ENCODE measurements at regions not wholly inside any gene's neighbourhood (a gene's known extent, or its start where the extent isn't known, plus 50 kb on each side); places are given as distances from the start of the nearest gene placed in this dataset.

GRCh38 chr5:15031180-15031579, 159.6 kb upstream of the ANKH start:
- ATAC-seq (ENCODE audit: low FRiP score in 2 of 2), result no peak

GRCh38 chr5:15027764-15028163, 156.2 kb upstream of the ANKH start:
- H3K4me3 ChIP-seq, result no peak overlapping the region
- H3K27ac ChIP-seq, result no peak overlapping the region
- no peaks in the 10 kb centered on the region for H3K9me3 ChIP-seq
- ATAC-seq (ENCODE audit: low FRiP score in 2 of 2), result no peak
- no peaks in the 10 kb centered on the region for H3K27me3 ChIP-seq
- no peak for TF ChIP-seq EP300 (IDR thresholded peaks at IDR 0.05)
- no peak for TF ChIP-seq CTCF (IDR thresholded peaks at IDR 0.05)
- TF ChIP-seq POLR2A (IDR thresholded peaks at IDR 0.05), result no peak
- TF ChIP-seq POLR2AphosphoS5 (IDR thresholded peaks at IDR 0.05), result no peak
- DNase-seq, result no peak
- no peaks in the 10 kb centered on the region for H3K36me3 ChIP-seq
- H3K4me1 ChIP-seq, result no peaks in the 10 kb centered on the region

More at GRCh38 chr5:15031180-15031579, 159.6 kb upstream of the ANKH start:
- no peak for DNase-seq
- no peak for TF ChIP-seq EP300 (IDR thresholded peaks at IDR 0.05)
- no peak for TF ChIP-seq POLR2A (IDR thresholded peaks at IDR 0.05)
- Histone ChIP-seq H3K4me1 (no peaks in the 10 kb centered on the region), H3K27me3 (no peaks in the 10 kb centered on the region), H3K27ac (no peak overlapping the region), H3K9me3 (no peaks in the 10 kb centered on the region), H3K36me3 (no peaks in the 10 kb centered on the region), H3K4me3 (no peak overlapping the region)
- WGBS, 2 donors, result 52 to 77% methylated on average over 1 of the region's 1 CpG

GRCh38 chr5:15026944-15027343, 155.4 kb upstream of the ANKH start:
- Histone ChIP-seq H3K36me3 (no peaks in the 10 kb centered on the region), H3K4me1 (no peaks in the 10 kb centered on the region), H3K27me3 (no peaks in the 10 kb centered on the region), H3K27ac (no peak overlapping the region), H3K4me3 (no peak overlapping the region), H3K9me3 (no peaks in the 10 kb centered on the region)
- no peak for TF ChIP-seq CTCF (IDR thresholded peaks at IDR 0.05)
- no peak for TF ChIP-seq POLR2A (IDR thresholded peaks at IDR 0.05)
- no peak for TF ChIP-seq EP300 (IDR thresholded peaks at IDR 0.05)
- TF ChIP-seq POLR2AphosphoS5 (IDR thresholded peaks at IDR 0.05), result no peak
- DNase-seq (no peak), ATAC-seq (ENCODE audit: low FRiP score in 2 of 2) (no peak)
- WGBS, 2 donors, result 72 to 75% methylated on average over 5 to 6 of the region's 6 CpGs

GRCh38 chr5:15026011-15026893, 154.7 kb upstream of the ANKH start:
- 81 to 88% methylated on average over 9 of the region's 9 CpGs for WGBS, 2 donors
- ATAC-seq (ENCODE audit: low FRiP score in 2 of 2) (peak in 1 of 2 donors; percentile 65), DNase-seq (no peak)
- Histone ChIP-seq H3K9me3 (no peaks in the 10 kb centered on the region), H3K27ac (no peak overlapping the region), H3K4me3 (no peak overlapping the region), H3K4me1 (no peaks in the 10 kb centered on the region), H3K36me3 (no peaks in the 10 kb centered on the region), H3K27me3 (no peaks in the 10 kb centered on the region)
- no peak for TF ChIP-seq POLR2A (IDR thresholded peaks at IDR 0.05)
- no peak for TF ChIP-seq EP300 (IDR thresholded peaks at IDR 0.05)
- TF ChIP-seq POLR2AphosphoS5 (IDR thresholded peaks at IDR 0.05), result no peak
- no peak for TF ChIP-seq CTCF (IDR thresholded peaks at IDR 0.05)

- no peaks in the 10 kb centered on the region for H3K27me3 ChIP-seq
- no peaks in the 10 kb centered on the region for H3K4me1 ChIP-seq
- 86 to 94% methylated on average over 5 of the region's 5 CpGs for WGBS, 2 donors
- no peak for TF ChIP-seq EP300 (IDR thresholded peaks at IDR 0.05)
- no peak for TF ChIP-seq POLR2AphosphoS5 (IDR thresholded peaks at IDR 0.05)
- no peak for TF ChIP-seq POLR2A (IDR thresholded peaks at IDR 0.05)
- no peak for TF ChIP-seq CTCF (IDR thresholded peaks at IDR 0.05)
- no peak overlapping the region for H3K27ac ChIP-seq
- no peaks in the 10 kb centered on the region for H3K36me3 ChIP-seq
- H3K9me3 ChIP-seq, result no peaks in the 10 kb centered on the region
- no peak overlapping the region for H3K4me3 ChIP-seq
- no peak for DNase-seq
- ATAC-seq (ENCODE audit: low FRiP score in 2 of 2), result no peak
Observed at GRCh38 chr5:15023846-15024245, 152.3 kb upstream of the ANKH start.

All from upper lobe of left lung (tissue), 6 donors.